ENCODE measurements at regions not wholly inside any gene's neighbourhood (a gene's known extent, or its start where the extent isn't known, plus 50 kb on each side); places are given as distances from the start of the nearest gene placed in this dataset.

- no peak for TF ChIP-seq EZH2 (IDR thresholded peaks at IDR 0.05; ENCODE audit: borderline replicate concordance, low read length)
- TF ChIP-seq, protein P1, sequence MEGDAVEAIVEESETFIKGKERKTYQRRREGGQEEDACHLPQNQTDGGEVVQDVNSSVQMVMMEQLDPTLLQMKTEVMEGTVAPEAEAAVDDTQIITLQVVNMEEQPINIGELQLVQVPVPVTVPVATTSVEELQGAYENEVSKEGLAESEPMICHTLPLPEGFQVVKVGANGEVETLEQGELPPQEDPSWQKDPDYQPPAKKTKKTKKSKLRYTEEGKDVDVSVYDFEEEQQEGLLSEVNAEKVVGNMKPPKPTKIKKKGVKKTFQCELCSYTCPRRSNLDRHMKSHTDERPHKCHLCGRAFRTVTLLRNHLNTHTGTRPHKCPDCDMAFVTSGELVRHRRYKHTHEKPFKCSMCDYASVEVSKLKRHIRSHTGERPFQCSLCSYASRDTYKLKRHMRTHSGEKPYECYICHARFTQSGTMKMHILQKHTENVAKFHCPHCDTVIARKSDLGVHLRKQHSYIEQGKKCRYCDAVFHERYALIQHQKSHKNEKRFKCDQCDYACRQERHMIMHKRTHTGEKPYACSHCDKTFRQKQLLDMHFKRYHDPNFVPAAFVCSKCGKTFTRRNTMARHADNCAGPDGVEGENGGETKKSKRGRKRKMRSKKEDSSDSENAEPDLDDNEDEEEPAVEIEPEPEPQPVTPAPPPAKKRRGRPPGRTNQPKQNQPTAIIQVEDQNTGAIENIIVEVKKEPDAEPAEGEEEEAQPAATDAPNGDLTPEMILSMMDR (IDR thresholded peaks at IDR 0.05; ENCODE audit: low read length) = no peak
Measured at GRCh38 chr2:38461470-38461869, 84.4 kb upstream of the ATL2 start.

Measured in OCI-LY1 (cell line).